DMS79 treated with DMSO at 0.1 percent for 48 hours (cell line): ENCODE measurements at regions not wholly inside any gene's neighbourhood (a gene's known extent, or its start where the extent isn't known, plus 50 kb on each side); places are given as distances from the start of the nearest gene placed in this dataset.

Source experiments
- DNase-seq: peaks from one replicate; lab custom pipeline; 2025; lab: John Stamatoyannopoulos, UW

GRCh38 chr7:21146642-21147423 lies 281.1 kb upstream of the SP4 start:
- no peak for DNase-seq

GRCh38 chr7:21149809-21150208 lies 278.1 kb upstream of the SP4 start:
- no peak for DNase-seq

DNA sequence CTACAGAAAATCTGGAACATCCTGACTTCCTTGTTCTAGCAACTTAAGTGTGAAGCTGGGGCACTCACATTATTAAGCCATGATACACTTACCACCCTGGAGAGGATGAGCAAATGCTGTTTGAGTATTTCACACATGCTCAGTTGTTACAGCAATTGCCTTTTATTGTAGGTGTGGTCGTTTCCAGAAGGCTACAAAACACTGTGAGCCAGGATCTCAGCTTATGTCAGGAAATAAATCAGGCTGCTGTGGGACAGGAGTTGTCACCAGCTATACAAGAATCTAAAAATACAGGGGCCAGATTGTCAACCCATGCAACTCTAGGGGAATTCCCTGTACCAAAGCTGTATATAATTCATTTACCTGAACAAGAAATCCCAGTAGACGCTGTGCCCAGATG lies 273.3 kb upstream of the SP4 start:
- no peak for DNase-seq

DNA sequence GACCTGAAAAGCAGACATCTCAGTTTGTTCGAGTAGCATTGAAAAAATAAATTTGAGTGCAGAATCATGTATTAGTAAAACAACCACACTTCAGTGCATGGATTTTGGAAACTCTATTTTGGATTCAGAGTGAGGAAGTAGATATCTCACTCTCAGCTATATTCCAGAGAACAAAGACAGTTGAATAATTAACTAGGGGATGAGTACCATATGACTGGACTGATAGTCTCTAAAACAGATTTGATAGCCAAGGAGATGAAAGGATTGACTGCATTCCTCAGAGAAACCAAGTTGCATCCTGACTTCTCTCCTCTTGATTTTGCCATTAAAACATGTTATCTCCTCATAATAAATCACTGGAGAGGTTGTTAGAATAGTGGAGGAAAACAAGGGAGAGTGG lies 268.4 kb upstream of the SP4 start:
- DNase-seq = no peak

GRCh38 chr7:21160401-21160800 lies 267.5 kb upstream of the SP4 start:
- DNase-seq = no peak

GRCh38 chr7:21167942-21168341 lies 259.9 kb upstream of the SP4 start:
- DNase-seq = no peak

GRCh38 chr7:21169667-21170580 lies 258.0 kb upstream of the SP4 start:
- no peak for DNase-seq

- DNase-seq = no peak
These were observed 255.1 kb upstream of the SP4 start for GRCh38 chr7:21172800-21173199.

DNA sequence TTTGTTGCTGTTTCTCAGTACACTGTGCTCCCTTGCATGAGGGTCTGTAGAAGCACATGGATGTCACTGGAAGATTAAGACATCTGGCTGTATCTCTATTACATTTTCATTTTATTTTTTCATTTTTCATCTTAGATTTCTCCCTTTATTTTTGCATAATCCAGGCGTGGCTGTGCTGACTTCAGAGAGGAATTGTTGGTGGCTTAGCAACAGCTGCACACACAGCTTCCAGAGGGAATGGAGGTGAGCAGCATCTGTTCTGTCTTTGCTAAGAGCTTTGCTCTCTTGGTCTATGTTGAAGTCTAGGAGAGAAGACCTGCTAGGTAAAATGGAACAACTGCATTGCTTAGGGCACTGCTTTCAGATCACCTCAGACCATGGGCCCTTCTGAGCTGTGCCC lies 254.4 kb upstream of the SP4 start:
- no peak for DNase-seq

GRCh38 chr7:21175714-21176113 lies 252.2 kb upstream of the SP4 start:
- DNase-seq = no peak

- no peak for DNase-seq
These were observed 242.8 kb upstream of the SP4 start for GRCh38 chr7:21184942-21185652.

DNA sequence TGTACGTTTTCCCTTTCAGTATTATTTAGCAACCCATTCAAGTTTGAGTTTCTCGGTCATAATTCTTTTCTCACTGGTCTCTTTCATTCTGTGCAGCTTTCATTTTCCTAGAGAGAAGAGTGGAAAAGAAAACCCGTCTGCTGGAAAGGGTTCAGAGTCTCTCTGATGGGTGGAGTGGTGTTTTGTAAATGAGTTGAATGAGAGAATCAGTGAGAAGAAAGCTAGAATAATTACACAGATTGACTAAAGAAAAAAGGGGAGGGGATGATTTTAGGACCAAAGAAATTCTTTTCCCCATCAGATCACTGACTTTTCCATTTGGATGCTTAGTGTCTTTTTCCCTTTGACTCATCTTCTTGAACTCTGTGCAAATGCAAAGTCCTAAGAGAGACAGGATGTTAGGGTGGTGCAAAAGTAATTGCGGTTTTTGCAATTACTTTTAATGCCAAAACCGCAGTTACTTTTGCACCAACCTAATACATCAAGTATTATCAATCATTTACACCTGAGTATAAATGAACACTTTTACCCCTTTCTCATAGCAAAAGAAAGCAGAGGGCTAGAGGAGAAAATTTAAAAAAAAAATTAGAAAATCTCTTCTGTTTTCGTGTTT lies 242.1 kb upstream of the SP4 start:
- no peak for DNase-seq

GRCh38 chr7:21191321-21192073 lies 236.4 kb upstream of the SP4 start:
- no peak for DNase-seq

DNA sequence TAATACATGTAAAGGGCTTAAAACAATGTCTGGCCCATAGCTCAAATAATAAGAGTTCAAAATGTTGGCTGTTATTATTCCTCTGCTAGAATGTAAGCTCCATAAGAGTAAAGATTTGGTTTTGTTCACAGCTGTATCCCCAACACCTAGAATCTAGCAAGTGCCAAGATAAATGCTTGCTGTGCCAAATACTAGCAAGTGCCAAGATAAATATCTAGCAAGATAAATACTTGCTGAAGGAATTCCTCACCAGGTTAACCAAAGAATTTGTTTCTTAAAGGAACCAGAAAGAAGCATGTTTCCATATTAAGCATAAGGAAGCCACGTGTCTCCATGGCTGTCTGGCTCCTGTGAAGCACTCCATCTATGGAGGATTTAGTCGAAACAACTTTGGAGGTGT lies 235.2 kb upstream of the SP4 start:
- no peak for DNase-seq

DNA sequence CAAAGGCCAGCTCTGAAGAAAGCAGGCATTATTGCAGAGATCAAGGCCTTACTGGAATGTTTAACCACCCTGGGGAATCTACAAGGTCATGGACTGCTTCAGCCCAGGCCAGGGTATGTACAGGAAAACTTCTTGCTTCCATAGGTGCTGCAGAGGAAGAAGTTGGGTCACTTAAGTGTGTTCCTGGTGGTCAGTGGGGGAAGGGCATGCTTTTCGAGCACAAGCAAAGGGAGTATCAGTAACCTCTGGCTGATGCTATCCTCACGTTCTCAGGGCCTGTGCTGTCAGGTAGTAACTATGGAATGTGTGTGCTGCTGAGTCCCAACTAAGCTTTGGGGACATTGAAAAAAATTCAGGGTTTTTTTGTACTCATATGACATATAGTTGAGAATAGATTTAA lies 234.0 kb upstream of the SP4 start:
- DNase-seq = no peak

DNA sequence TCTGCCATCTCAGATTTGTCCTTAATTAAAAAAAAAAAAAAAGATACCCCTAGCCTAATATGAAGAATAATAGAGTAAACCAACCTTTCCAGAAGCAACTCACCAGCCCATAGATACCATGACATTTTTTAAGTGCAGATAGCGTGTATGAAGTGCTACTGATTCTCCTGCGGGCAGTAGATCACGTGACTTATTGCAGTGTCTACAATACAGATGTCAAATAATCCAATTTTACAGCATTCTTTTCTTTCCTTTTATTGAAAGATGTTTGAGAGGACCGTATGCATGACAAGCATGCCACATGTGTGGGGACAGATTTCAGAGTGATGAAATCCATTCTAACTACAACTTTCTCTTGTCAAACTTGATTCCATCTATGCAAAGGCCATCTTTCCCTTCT lies 232.9 kb upstream of the SP4 start:
- no peak for DNase-seq

GRCh38 chr7:21198921-21199320 lies 229.0 kb upstream of the SP4 start:
- no peak for DNase-seq

DNA sequence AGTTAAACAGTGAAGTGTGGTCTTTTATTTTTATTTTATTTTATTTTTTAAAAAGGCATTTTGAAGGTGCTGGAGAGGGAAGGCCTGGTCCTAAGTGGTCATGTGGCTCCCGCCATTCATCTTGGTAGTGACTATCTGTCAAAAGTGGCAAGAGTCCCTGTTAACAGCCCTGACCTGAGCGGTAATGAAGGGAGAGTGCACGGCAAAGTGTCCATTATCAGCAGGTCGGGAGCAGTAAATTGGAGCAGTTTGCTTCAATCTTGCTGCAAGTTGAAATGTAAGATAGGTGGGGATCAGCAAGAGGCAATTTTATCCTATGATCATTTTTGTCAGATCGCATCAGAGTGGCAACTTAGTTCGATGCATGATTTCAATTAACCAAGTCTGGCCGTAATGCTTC lies 227.4 kb upstream of the SP4 start:
- no peak for DNase-seq

GRCh38 chr7:21214657-21215056 lies 213.2 kb upstream of the SP4 start:
- no peak for DNase-seq

DNA sequence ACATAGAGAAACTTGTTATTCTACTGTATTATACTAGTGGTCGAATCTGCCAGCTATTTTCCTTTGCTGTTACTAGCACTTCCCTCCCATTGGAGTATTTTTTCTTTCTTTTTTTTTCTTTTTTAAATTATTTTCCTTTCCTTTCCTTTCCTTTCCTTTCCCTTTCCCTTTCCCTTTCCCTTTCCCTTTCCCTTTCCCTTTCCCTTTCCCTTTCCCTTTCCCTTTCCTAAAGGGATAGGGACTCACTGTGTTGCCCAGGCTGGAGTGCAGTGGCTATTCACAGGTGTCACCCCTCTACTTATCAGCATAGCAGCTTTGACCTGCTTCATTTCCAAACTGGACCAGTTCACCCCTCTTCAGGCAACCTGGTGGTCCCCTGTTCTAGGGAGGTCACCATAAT lies 212.6 kb upstream of the SP4 start:
- no peak for DNase-seq

DNA sequence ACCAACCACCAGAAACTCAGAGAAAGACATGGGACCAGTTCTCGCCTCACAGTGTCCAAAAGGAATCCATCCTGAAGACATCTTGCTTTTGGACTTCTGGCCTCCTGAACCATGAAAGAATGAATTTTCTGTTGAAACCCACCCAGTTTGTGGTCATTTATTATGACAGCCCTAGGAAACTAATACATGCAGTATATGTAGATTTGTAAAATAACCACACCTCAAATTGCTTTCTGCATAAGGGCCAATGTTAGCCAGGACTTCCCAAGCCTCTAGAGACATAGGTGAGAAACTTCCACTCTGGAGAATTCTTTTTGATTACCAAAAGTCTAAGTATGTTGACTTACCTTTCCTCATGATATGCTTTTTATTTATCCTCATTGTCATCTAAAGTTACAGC lies 210.5 kb upstream of the SP4 start:
- DNase-seq = no peak

- DNase-seq = no peak
These were observed 209.7 kb upstream of the SP4 start for GRCh38 chr7:21218155-21218554.
